Nephron progenitor cell (in vitro differentiated cells): ENCODE measurements at regions not wholly inside any gene's neighbourhood (a gene's known extent, or its start where the extent isn't known, plus 50 kb on each side); places are given as distances from the start of the nearest gene placed in this dataset.
"Not testable (repeated sequence)": the region's sequence is repeated elsewhere in the genome, so short reads cannot be mapped to it uniquely, and the experiment has no call there.

ENCODE experiments used
- DNase-seq: peaks from one replicate; pipeline ENCODE4 v3.0.0; 2021
- H3K27ac Mint-ChIP-seq: 2 replicates; pipeline ENCODE4 v1.8.0; 2021; ENCODE audit warnings: mild to moderate bottlenecking, moderate library complexity, mixed read lengths
- H3K27me3 Mint-ChIP-seq: 2 replicates; pipeline ENCODE4 v1.8.0; 2021; ENCODE audit warnings: mild to moderate bottlenecking, low read depth, mixed read lengths; ENCODE audit not compliant: poor library complexity
- H3K36me3 Mint-ChIP-seq: 2 replicates; pipeline ENCODE4 v1.8.0; 2021; ENCODE audit warnings: low read depth, mixed read lengths
- H3K4me1 Mint-ChIP-seq: 2 replicates; pipeline ENCODE4 v1.8.0; 2021; ENCODE audit warnings: mixed read lengths
- H3K4me3 Mint-ChIP-seq: 2 replicates; pipeline ENCODE4 v1.8.0; 2021; ENCODE audit warnings: mild to moderate bottlenecking, moderate library complexity, mixed read lengths
- H3K9me3 Mint-ChIP-seq: 2 replicates; pipeline ENCODE4 v1.8.0; 2021; ENCODE audit warnings: mild to moderate bottlenecking, moderate library complexity, mixed read lengths
- TF ChIP-seq, protein P1 (sequence below): fragments of 200-600 bp; sonication (generic); IDR thresholded peaks from 2 replicates; pipeline ENCODE4 v1.5.0; 2021; ENCODE audit warnings: antibody characterized with exemption

DNA sequence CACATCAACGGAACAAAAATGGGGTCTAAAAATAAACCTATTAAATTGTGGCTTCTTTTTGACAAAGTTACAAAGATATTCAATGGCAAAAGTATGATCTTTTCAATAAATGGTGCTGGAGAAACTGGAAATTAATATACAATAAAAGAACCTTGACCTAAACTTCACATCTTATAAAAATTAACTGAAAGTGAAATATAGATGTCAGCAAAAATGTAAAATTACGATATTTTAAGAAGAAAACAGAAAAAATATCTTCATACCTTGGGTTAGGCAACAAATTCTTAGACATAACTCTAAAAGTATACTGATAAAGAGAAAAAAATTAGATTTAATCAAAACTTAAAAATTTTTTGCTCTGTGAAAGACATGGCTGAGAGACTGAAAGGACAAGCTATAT is 1909.5 kb upstream of the CDH9 start:
- TF ChIP-seq, protein P1, sequence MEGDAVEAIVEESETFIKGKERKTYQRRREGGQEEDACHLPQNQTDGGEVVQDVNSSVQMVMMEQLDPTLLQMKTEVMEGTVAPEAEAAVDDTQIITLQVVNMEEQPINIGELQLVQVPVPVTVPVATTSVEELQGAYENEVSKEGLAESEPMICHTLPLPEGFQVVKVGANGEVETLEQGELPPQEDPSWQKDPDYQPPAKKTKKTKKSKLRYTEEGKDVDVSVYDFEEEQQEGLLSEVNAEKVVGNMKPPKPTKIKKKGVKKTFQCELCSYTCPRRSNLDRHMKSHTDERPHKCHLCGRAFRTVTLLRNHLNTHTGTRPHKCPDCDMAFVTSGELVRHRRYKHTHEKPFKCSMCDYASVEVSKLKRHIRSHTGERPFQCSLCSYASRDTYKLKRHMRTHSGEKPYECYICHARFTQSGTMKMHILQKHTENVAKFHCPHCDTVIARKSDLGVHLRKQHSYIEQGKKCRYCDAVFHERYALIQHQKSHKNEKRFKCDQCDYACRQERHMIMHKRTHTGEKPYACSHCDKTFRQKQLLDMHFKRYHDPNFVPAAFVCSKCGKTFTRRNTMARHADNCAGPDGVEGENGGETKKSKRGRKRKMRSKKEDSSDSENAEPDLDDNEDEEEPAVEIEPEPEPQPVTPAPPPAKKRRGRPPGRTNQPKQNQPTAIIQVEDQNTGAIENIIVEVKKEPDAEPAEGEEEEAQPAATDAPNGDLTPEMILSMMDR: no peak
- Mint-ChIP-seq H3K27ac (no peak overlapping the region), H3K4me3 (no peak overlapping the region), H3K9me3 (peaks cover 10% of the 10 kb centered on the region), H3K36me3 (no peaks in the 10 kb centered on the region), H3K4me1 (no peaks in the 10 kb centered on the region), H3K27me3 (peaks cover 3% of the 10 kb centered on the region)
- DNase-seq: no peak

- H3K4me3 Mint-ChIP-seq: no peak overlapping the region
- peaks cover 7% of the 10 kb centered on the region for H3K4me1 Mint-ChIP-seq
- no peaks in the 10 kb centered on the region for H3K36me3 Mint-ChIP-seq
- H3K27me3 Mint-ChIP-seq: no peaks in the 10 kb centered on the region
- H3K27ac Mint-ChIP-seq: no peak overlapping the region
- H3K9me3 Mint-ChIP-seq: no peaks in the 10 kb centered on the region
- TF ChIP-seq, protein P1: no peak
- DNase-seq: no peak
Observed at GRCh38 chr5:28945859-28946258, 1907.5 kb upstream of the CDH9 start.

DNA sequence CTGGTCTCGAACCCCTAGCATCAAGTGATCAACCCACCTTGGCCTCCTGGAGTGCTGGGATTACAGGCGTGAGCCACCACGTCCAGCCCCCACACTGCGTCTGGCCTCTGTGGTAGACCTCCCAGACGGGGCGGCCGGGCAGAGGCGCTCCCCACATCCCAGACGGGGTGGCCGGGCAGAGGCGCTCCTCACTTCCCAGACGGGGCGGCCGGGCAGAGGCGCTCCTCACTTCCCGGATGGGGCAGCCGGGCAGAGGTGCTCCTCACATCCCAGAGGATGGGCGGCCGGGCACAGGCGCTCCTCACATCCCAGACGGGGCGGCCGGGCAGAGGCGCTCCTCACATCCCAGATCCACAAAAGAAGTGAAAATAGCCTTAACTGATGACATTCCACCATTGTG is 1891.0 kb upstream of the CDH9 start:
- not testable (repeated sequence) for H3K36me3 Mint-ChIP-seq, H3K27ac Mint-ChIP-seq, H3K27me3 Mint-ChIP-seq, H3K4me1 Mint-ChIP-seq, DNase-seq, H3K4me3 Mint-ChIP-seq
- peaks cover 33% of the 10 kb centered on the region for H3K9me3 Mint-ChIP-seq

DNA sequence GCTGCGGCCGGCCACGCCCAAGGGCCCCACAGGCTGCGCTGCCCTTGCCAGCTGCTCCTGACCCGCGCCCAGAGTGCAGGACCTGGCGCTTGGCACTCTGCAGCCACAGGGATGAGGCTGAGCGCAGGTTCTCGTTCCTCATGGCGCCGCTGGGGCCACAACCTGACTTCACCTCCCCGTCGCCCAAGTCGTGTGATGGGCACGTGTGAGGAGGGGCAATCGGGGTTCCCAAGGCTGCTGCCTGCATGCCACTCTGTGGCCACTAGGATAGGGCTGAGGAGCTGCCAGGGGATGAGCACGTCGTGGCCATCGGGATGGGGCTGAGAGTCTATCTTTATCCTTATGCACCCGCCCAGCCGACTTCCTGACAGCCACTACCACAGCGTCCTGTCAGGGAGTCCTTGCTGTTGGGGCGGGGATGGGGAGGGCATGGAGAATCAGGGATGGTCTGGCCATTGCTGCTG is 1890.0 kb upstream of the CDH9 start:
- not testable (repeated sequence) for H3K27ac Mint-ChIP-seq, H3K27me3 Mint-ChIP-seq, H3K4me1 Mint-ChIP-seq, H3K4me3 Mint-ChIP-seq, DNase-seq, H3K36me3 Mint-ChIP-seq
- H3K9me3 Mint-ChIP-seq: peaks cover 33% of the 10 kb centered on the region

DNA sequence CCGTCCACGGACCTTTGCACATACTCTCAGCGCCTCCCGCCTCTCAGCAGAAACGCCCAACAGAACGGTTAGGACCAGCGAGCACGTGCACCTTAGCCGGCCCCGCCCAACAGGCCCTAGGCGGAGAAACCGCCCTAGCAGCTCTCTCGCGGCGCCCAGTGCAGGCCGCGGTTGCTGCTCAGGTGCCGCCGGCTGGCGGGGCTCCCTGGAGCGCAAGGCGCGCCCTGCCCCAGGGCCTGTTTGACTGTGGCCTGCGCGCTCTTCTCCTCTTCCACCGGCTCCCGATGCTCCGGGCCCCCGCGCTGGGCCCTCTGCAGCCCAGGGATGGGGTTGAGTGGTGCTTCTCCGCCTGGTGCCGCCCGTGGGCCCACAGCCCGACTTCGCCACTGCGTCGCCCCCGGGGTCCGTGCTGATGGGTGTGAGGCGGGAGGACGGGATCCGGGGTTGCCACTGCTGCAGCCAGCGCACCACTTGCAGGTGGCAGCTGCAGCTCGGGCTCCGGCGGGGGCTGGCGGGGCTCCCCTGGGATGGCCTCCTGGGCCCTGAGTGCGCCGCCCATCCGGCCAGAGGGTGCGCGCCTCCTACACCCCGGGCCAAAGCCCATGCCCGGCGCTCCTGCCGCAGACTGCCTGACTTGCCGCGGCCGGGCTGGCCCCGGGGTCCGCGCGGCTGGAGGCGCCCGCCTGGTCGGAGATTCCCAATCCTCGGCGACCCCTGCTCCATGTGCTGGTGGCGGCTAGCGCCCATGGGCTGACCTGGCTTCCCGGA is 1889.4 kb upstream of the CDH9 start:
- Mint-ChIP-seq H3K9me3 (peaks cover 33% of the 10 kb centered on the region), H3K36me3 (no peaks in the 10 kb centered on the region), H3K4me1 (no peaks in the 10 kb centered on the region), H3K27me3 (no peaks in the 10 kb centered on the region), H3K4me3 (no peak overlapping the region), H3K27ac (no peak overlapping the region)
- no peak for DNase-seq
- TF ChIP-seq, protein P1: no peak

DNA sequence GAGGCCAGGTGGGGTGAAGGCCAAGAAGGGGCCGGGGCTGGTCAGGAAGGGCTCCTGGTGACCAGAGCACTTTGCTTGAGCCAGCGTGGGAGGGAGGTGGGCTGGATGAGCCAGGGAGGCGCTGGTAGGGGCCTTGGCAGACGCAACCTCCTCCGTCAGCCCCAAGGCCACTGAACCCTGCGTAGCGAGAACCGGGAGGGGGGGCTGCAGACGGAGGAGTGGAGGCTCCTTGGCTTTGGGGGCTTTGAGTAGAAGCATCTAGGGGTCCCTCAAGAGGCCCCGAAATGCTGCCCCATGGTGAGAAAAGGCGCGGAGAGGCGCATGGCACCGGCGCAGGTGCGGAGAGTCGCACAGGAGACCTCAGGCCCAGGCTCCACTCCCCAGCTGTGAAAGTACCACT is 1888.0 kb upstream of the CDH9 start:
- Mint-ChIP-seq H3K36me3 (no peaks in the 10 kb centered on the region), H3K27me3 (no peaks in the 10 kb centered on the region), H3K4me1 (no peaks in the 10 kb centered on the region)

More for the DNA sequence above, 1888.0 kb upstream of the CDH9 start:
- Mint-ChIP-seq H3K27ac (no peak overlapping the region), H3K9me3 (peaks cover 33% of the 10 kb centered on the region), H3K4me3 (no peak overlapping the region)
- no peak for DNase-seq
- TF ChIP-seq, protein P1: no peak
